Spleen (tissue), 11 donors: ENCODE measurements at regions not wholly inside any gene's neighbourhood (a gene's known extent, or its start where the extent isn't known, plus 50 kb on each side); places are given as distances from the start of the nearest gene placed in this dataset.

Source experiments
- DNase-seq: peaks from one replicate; pipeline ENCODE4 v3.0.0-alpha.2; 2020
- H3K27ac ChIP-seq, 8 donors: fragments of 200-600 bp; sonication (generic) in 7 of 8; 1 replicate in 4 of 8; 2 replicates in 4 of 8; pipeline versions ENCODE4 v1.5.0 to v1.8.0; 2016 to 2021; ENCODE audit warnings: inconsistent platforms in 4 of 8, mild to moderate bottlenecking in 4 of 8, moderate library complexity in 1 of 8
- H3K27me3 ChIP-seq, 7 donors: fragments of 200-600 bp; sonication (generic) in 6 of 7; replicated peaks in 1 of 7; 1 replicate in 4 of 7; 2 replicates in 3 of 7; pipeline versions ENCODE4 v1.5.0 to v1.8.0; 2016 to 2021; ENCODE audit warnings: inconsistent platforms in 3 of 7, mild to moderate bottlenecking in 1 of 7
- H3K36me3 ChIP-seq, 6 donors: fragments of 200-600 bp; sonication (generic) in 5 of 6; 1 replicate in 4 of 6; 2 replicates in 2 of 6; pipeline versions ENCODE4 v1.5.0 to v1.8.0; 2016 to 2021; ENCODE audit warnings: inconsistent platforms in 2 of 6
- H3K4me1 ChIP-seq, 6 donors: fragments of 200-600 bp; sonication (generic) in 5 of 6; 1 replicate in 3 of 6; 2 replicates in 3 of 6; pipeline versions ENCODE4 v1.5.0 to v1.8.0; 2016 to 2021; ENCODE audit warnings: inconsistent platforms in 3 of 6
- H3K4me3 ChIP-seq, 8 donors: fragments of 200-600 bp; sonication (generic) in 7 of 8; 1 replicate in 4 of 8; 2 replicates in 4 of 8; pipeline versions ENCODE4 v1.5.0 to v1.8.0; 2016 to 2021; ENCODE audit warnings: inconsistent platforms in 4 of 8, mild to moderate bottlenecking in 4 of 8, moderate library complexity in 2 of 8
- H3K9me3 ChIP-seq, 8 donors: fragments of 200-600 bp; sonication (generic) in 7 of 8; 1 replicate in 4 of 8; 2 replicates in 4 of 8; pipeline versions ENCODE4 v1.5.0 to v1.8.0; 2016 to 2021; ENCODE audit warnings: inconsistent platforms in 4 of 8
- POLR2A ChIP-seq, 3 donors: fragments of 450-650 bp; IDR thresholded peaks; one replicate each; pipeline ENCODE4 v1.5.1; 2017; ENCODE audit warnings: antibody characterized with exemption in 3 of 3, mild to moderate bottlenecking in 1 of 3
- POLR2AphosphoS5 ChIP-seq, 3 donors: sonication (generic); formaldehyde crosslinking; IDR thresholded peaks; one replicate each; pipeline ENCODE4 v1.5.1; 2017; ENCODE audit warnings: antibody characterized with exemption in 3 of 3
- WGBS, 5 donors: extraction: QIAGEN DNeasy Blood & Tissue Kit in 3 of 5; methylation state at CpG; one replicate each; pipeline versions ENCODE4 v1.1.5 to v1.1.7; 2013 to 2018; 5-methylcytosine and 5-hydroxymethylcytosine counted together
- intact Hi-C: fragments of 100-400 bp; cut with DNase I; formaldehyde crosslinking; loops from one replicate; pipeline ENCODE4 v1.15.0; 2023; ENCODE audit warnings: low total_unique reads
- TF ChIP-seq, protein P1 (sequence below), 11 experiments: fragments of 200-600 bp in 7 of 11; fragments of 450-650 bp in 4 of 11; sonication (generic) in 4 of 11; IDR thresholded peaks in 8 of 11; conservative IDR thresholded peaks in 3 of 11; 1 replicate in 7 of 11; 2 replicates in 4 of 11; pipeline versions ENCODE4 v1.4.0 to v1.8.0; 2016 to 2021; ENCODE audit warnings: antibody characterized with exemption in 11 of 11, inconsistent platforms in 4 of 11, mild to moderate bottlenecking in 1 of 11
- donor health status: healthy with polysubstance abuse.
- donor health status: DM: no; HTN: no; CAD: no; lungs with moderate emphysema.
- donor health status: DM: no; HTN: no; CAD: no.
- donor health status: Bipolar disorder and iron deficiency.
- donor health status: healthy.
- donor health status: DM: no; HTN: no; CAD: no.
- donor health status: DM: yes; HTN: yes; CAD: no.

DNA sequence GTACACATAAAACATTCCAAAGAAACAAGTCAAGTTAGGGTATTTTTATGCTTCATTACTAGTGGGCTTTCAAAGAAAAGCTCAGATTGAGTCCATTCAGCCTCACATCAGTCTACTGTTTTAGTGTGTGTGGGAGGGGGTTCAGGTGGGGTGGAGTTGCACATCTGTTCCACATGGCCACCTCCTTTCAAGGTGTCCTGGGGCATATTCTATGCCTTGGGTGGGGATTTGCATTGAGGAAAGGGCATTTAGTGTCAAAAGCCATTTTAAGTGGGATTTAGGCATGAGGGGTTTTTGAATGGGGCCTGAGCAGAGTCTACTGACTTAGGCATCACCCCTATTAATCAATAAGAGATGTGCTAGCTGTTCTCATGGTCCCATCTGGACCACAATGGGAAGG is 983.1 kb downstream of the TLE4 start:
- no peak overlapping the region for H3K4me3 ChIP-seq

DNA sequence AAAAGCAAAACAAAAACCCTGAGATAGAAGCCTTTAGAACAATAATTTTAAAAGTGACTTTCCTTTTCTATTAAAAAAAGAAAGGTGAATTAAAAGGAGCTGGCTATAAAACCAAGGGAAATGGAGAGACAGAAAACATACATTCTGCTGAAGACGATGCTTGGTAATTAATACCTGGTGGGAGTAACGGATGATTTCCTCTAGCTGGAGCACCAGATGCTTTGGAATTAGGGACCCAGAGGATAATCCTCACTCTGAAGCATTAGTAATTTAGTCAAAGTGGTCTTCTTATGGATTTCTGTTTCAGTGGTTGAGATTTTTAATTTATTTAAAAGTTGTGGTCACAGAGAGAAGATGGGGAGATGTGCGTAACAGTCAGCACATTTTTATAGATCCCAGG is 982.5 kb downstream of the TLE4 start:
- TF ChIP-seq, protein P1, sequence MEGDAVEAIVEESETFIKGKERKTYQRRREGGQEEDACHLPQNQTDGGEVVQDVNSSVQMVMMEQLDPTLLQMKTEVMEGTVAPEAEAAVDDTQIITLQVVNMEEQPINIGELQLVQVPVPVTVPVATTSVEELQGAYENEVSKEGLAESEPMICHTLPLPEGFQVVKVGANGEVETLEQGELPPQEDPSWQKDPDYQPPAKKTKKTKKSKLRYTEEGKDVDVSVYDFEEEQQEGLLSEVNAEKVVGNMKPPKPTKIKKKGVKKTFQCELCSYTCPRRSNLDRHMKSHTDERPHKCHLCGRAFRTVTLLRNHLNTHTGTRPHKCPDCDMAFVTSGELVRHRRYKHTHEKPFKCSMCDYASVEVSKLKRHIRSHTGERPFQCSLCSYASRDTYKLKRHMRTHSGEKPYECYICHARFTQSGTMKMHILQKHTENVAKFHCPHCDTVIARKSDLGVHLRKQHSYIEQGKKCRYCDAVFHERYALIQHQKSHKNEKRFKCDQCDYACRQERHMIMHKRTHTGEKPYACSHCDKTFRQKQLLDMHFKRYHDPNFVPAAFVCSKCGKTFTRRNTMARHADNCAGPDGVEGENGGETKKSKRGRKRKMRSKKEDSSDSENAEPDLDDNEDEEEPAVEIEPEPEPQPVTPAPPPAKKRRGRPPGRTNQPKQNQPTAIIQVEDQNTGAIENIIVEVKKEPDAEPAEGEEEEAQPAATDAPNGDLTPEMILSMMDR (IDR thresholded peaks at IDR 0.05 in 8 of 11, conservative IDR thresholded peaks at IDR 0.05 in 3 of 11), result no peak
- TF ChIP-seq POLR2AphosphoS5 (IDR thresholded peaks at IDR 0.05) (no peak), POLR2A (IDR thresholded peaks at IDR 0.05) (no peak)
- 71 to 80% (median 78%) methylated on average over 3 of the region's 3 CpGs for WGBS, 5 donors
- Histone ChIP-seq H3K4me1 (no peaks in the 10 kb centered on the region), H3K36me3 (no peaks in the 10 kb centered on the region), H3K9me3 (no peaks in the 10 kb centered on the region), H3K27ac (no peak overlapping the region), H3K4me3 (no peak overlapping the region), H3K27me3 (no peaks in the 10 kb centered on the region)
- DNase-seq, result no peak
- intact Hi-C loops, result no loop called here

More for the DNA sequence above, 983.1 kb downstream of the TLE4 start:
- no peaks in the 10 kb centered on the region for H3K4me1 ChIP-seq
- no peaks in the 10 kb centered on the region for H3K9me3 ChIP-seq
- TF ChIP-seq POLR2AphosphoS5 (IDR thresholded peaks at IDR 0.05), result no peak
- no peak for TF ChIP-seq POLR2A (IDR thresholded peaks at IDR 0.05)
- TF ChIP-seq, protein P1 (IDR thresholded peaks at IDR 0.05 in 8 of 11, conservative IDR thresholded peaks at IDR 0.05 in 3 of 11), result no peak
- no peak for DNase-seq
- H3K27ac ChIP-seq, result no peak overlapping the region
- intact Hi-C loops, result no loop called here
- no peaks in the 10 kb centered on the region for H3K36me3 ChIP-seq
- H3K27me3 ChIP-seq, result no peaks in the 10 kb centered on the region

DNA sequence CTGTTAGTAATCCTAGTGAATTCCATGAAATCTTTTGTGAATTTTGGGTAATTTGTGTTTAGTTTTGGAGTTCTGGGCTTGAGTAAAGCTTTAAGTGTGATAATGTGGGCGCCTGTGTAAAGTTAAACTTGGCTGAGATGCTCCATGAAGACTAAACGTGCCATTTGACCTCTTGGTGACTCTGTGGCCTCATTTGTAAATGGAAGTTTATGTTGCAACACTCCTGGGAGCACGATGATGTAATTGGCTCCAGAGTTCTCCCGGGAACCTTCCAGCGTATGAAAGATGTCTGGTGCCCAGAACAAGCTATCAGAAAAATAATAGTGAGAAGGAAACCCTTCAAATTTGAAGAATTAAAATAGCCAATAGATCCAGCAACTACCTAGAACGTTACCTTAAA is 981.2 kb downstream of the TLE4 start:
- intact Hi-C loops, result no loop called here
- no peaks in the 10 kb centered on the region for H3K27me3 ChIP-seq
- H3K9me3 ChIP-seq, result no peaks in the 10 kb centered on the region
- WGBS, 5 donors, result 50 to 66% (median 57%) methylated on average over 6 of the region's 6 CpGs
- H3K36me3 ChIP-seq, result no peaks in the 10 kb centered on the region
- no peaks in the 10 kb centered on the region for H3K4me1 ChIP-seq
- no peak for DNase-seq
- TF ChIP-seq POLR2AphosphoS5 (IDR thresholded peaks at IDR 0.05), result no peak
- no peak overlapping the region for H3K27ac ChIP-seq
- no peak overlapping the region for H3K4me3 ChIP-seq

DNA sequence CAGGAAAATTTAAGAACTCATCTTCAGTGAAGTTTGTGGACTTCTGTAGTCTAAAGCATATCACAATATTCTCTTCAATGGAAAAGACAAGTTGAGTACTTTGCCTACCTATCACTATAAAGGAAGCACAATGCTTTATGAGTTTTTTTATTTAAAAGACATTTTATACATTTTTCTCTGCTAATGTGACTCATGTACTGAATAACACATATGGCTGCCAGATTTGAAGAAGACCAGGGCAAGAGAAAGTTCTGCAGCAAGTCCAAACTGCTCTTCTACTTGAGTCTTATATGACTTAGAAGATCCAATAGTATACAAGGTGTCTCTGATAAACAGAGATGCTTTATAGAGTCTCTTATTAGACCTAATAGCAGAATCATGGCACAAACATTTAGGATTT is 978.4 kb downstream of the TLE4 start:
- Histone ChIP-seq H3K4me3 (no peak overlapping the region), H3K9me3 (no peaks in the 10 kb centered on the region), H3K27ac (no peak overlapping the region), H3K4me1 (no peaks in the 10 kb centered on the region), H3K27me3 (no peaks in the 10 kb centered on the region), H3K36me3 (no peaks in the 10 kb centered on the region)
- TF ChIP-seq, protein P1 (IDR thresholded peaks at IDR 0.05 in 8 of 11, conservative IDR thresholded peaks at IDR 0.05 in 3 of 11), result no peak
- no peak for TF ChIP-seq POLR2A (IDR thresholded peaks at IDR 0.05)
- TF ChIP-seq POLR2AphosphoS5 (IDR thresholded peaks at IDR 0.05), result no peak
- no peak for DNase-seq
- intact Hi-C loops, result no loop called here

DNA sequence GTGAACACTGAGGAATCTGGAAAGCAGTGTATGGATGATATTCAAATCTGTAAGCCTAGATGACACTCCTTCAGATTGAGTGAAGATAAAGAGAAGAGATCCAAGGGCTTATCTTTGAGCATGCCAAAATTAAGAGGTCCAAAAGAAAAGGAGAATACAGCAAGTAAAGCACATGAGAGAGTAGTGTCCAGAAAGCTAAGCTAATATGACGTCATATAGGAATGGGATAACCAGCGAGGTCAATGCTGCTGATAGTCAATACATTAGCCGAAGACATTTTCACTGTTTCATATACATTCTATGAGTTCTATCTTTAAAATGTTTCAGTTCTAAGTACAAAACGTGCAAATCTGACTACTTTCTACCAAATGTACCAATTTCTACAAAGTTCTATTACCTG is 975.8 kb downstream of the TLE4 start:
- intact Hi-C loops, result no loop called here
- TF ChIP-seq POLR2AphosphoS5 (IDR thresholded peaks at IDR 0.05) (no peak), POLR2A (IDR thresholded peaks at IDR 0.05) (no peak)
- TF ChIP-seq, protein P1 (IDR thresholded peaks at IDR 0.05 in 8 of 11, conservative IDR thresholded peaks at IDR 0.05 in 3 of 11), result no peak
- 64 to 82% (median 72%) methylated on average over 4 of the region's 4 CpGs for WGBS, 5 donors

More for the DNA sequence above, 975.8 kb downstream of the TLE4 start:
- H3K27me3 ChIP-seq, result no peaks in the 10 kb centered on the region
- H3K9me3 ChIP-seq, result peaks cover 0 to 17% (median 10%) of the 10 kb centered on the region in 8 donors
- no peak overlapping the region for H3K27ac ChIP-seq
- no peak for DNase-seq
- no peaks in the 10 kb centered on the region for H3K4me1 ChIP-seq
- H3K36me3 ChIP-seq, result no peaks in the 10 kb centered on the region
- no peak overlapping the region for H3K4me3 ChIP-seq
